ENCODE measurements at regions not wholly inside any gene's neighbourhood (a gene's known extent, or its start where the extent isn't known, plus 50 kb on each side); places are given as distances from the start of the nearest gene placed in this dataset.
"Not testable (repeated sequence)": the region's sequence is repeated elsewhere in the genome, so short reads cannot be mapped to it uniquely, and the experiment has no call there.

GRCh38 chr5:124514956-124515355 lies 231.5 kb downstream of the ZNF608 start:
- DNase-seq (ENCODE audit: low read depth): no peak

GRCh38 chr5:124512952-124513632 lies 233.3 kb downstream of the ZNF608 start:
- peak; percentile 47 for DNase-seq (ENCODE audit: low read depth)

GRCh38 chr5:124512236-124512635 lies 234.2 kb downstream of the ZNF608 start:
- no peak for DNase-seq (ENCODE audit: low read depth)

GRCh38 chr5:124511791-124512190 lies 234.6 kb downstream of the ZNF608 start:
- no peak for DNase-seq (ENCODE audit: low read depth)

- DNase-seq (ENCODE audit: low read depth): no peak
Measured at GRCh38 chr5:124507688-124508087, 238.8 kb downstream of the ZNF608 start.

- peak; percentile 73 for DNase-seq (ENCODE audit: low read depth)
Measured at GRCh38 chr5:124504081-124504916, 242.1 kb downstream of the ZNF608 start.

GRCh38 chr5:124502551-124502950 lies 243.9 kb downstream of the ZNF608 start:
- DNase-seq (ENCODE audit: low read depth): peak; percentile 30

GRCh38 chr5:124499818-124500217 lies 246.6 kb downstream of the ZNF608 start:
- not testable (repeated sequence) for DNase-seq (ENCODE audit: low read depth)

GRCh38 chr5:124496968-124497367 lies 249.5 kb downstream of the ZNF608 start:
- DNase-seq (ENCODE audit: low read depth): not testable (repeated sequence)

GRCh38 chr5:124494540-124495116 lies 251.8 kb downstream of the ZNF608 start:
- no peak for DNase-seq (ENCODE audit: low read depth)

- DNase-seq (ENCODE audit: low read depth): no peak
Measured at GRCh38 chr5:124492444-124493224, 253.8 kb downstream of the ZNF608 start.

GRCh38 chr5:124490315-124490714 lies 256.1 kb downstream of the ZNF608 start:
- DNase-seq (ENCODE audit: low read depth): not testable (repeated sequence)

- DNase-seq (ENCODE audit: low read depth): no peak
Measured at GRCh38 chr5:124481419-124481818, 265.0 kb downstream of the ZNF608 start.

- DNase-seq (ENCODE audit: low read depth): no peak
Measured at GRCh38 chr5:124480964-124481363, 265.5 kb downstream of the ZNF608 start.

- DNase-seq (ENCODE audit: low read depth): no peak
Measured at GRCh38 chr5:124480022-124480421, 266.4 kb downstream of the ZNF608 start.

- DNase-seq (ENCODE audit: low read depth): no peak
Measured at GRCh38 chr5:124478264-124478663, 268.2 kb downstream of the ZNF608 start.

GRCh38 chr5:124477577-124477976 lies 268.9 kb downstream of the ZNF608 start:
- DNase-seq (ENCODE audit: low read depth): peak; percentile 19

GRCh38 chr5:124477062-124477461 lies 269.4 kb downstream of the ZNF608 start:
- DNase-seq (ENCODE audit: low read depth): no peak

- DNase-seq (ENCODE audit: low read depth): no peak
Measured at GRCh38 chr5:124474528-124475215, 271.8 kb downstream of the ZNF608 start.

GRCh38 chr5:124468671-124469411 lies 277.6 kb downstream of the ZNF608 start:
- DNase-seq (ENCODE audit: low read depth): no peak

GRCh38 chr5:124467745-124468144 lies 278.7 kb downstream of the ZNF608 start:
- DNase-seq (ENCODE audit: low read depth): no peak

Data from renal cortical epithelial cell (primary cell).